GM18858 (cell line): ENCODE measurements at regions not wholly inside any gene's neighbourhood (a gene's known extent, or its start where the extent isn't known, plus 50 kb on each side); places are given as distances from the start of the nearest gene placed in this dataset.
"Not testable (repeated sequence)": the region's sequence is repeated elsewhere in the genome, so short reads cannot be mapped to it uniquely, and the experiment has no call there.

Experiments
- ATAC-seq: cut with Tn5 transposase; IDR thresholded peaks from one replicate; pipeline ENCODE4 v1.9.1; 2021; ENCODE audit not compliant: unreplicated experiment

GRCh38 chr6:71360556-71361335 is 72.1 kb downstream of the OGFRL1 start:
- ATAC-seq = not testable (repeated sequence)

GRCh38 chr6:71364889-71365542 is 76.4 kb downstream of the OGFRL1 start:
- ATAC-seq = no peak

- ATAC-seq = no peak
Measured at GRCh38 chr6:71367756-71368155, 79.1 kb downstream of the OGFRL1 start.

- ATAC-seq = no peak
Measured at GRCh38 chr6:71368284-71368683, 79.7 kb downstream of the OGFRL1 start.

GRCh38 chr6:71371559-71371958 is 82.9 kb downstream of the OGFRL1 start:
- ATAC-seq = no peak

GRCh38 chr6:71373943-71374342 is 85.3 kb downstream of the OGFRL1 start:
- no peak for ATAC-seq

- ATAC-seq = no peak
Measured at GRCh38 chr6:71375676-71376075, 87.1 kb downstream of the OGFRL1 start.

GRCh38 chr6:71376830-71377229 is 88.2 kb downstream of the OGFRL1 start:
- ATAC-seq = no peak

GRCh38 chr6:71383476-71383875 is 94.9 kb downstream of the OGFRL1 start:
- no peak for ATAC-seq

- no peak for ATAC-seq
Measured at GRCh38 chr6:71383901-71384489, 95.4 kb downstream of the OGFRL1 start.

GRCh38 chr6:71385111-71385822 is 96.7 kb downstream of the OGFRL1 start:
- no peak for ATAC-seq

- ATAC-seq = no peak
Measured at GRCh38 chr6:71386215-71386614, 97.6 kb downstream of the OGFRL1 start.

- no peak for ATAC-seq
Measured at GRCh38 chr6:71387179-71387578, 98.6 kb downstream of the OGFRL1 start.

- no peak for ATAC-seq
Measured at GRCh38 chr6:71388068-71388744, 99.6 kb downstream of the OGFRL1 start.

GRCh38 chr6:71388856-71389527 is 100.4 kb downstream of the OGFRL1 start:
- no peak for ATAC-seq

GRCh38 chr6:71391126-71391525 is 102.5 kb downstream of the OGFRL1 start:
- ATAC-seq = no peak

- ATAC-seq = no peak
Measured at GRCh38 chr6:71392276-71392675, 103.7 kb downstream of the OGFRL1 start.

- no peak for ATAC-seq
Measured at GRCh38 chr6:71393471-71393870, 104.9 kb downstream of the OGFRL1 start.

- ATAC-seq = no peak
Measured at GRCh38 chr6:71393981-71394432, 105.4 kb downstream of the OGFRL1 start.

GRCh38 chr6:71394926-71395325 is 106.3 kb downstream of the OGFRL1 start:
- ATAC-seq = no peak
